Ovary (tissue), 7 donors: ENCODE measurements at regions not wholly inside any gene's neighbourhood (a gene's known extent, or its start where the extent isn't known, plus 50 kb on each side); places are given as distances from the start of the nearest gene placed in this dataset.

Experiments used
- DNase-seq, 5 donors: peaks; one replicate each; pipeline ENCODE4 v3.0.0-alpha.2; 2019 to 2020
- H3K27ac ChIP-seq, 2 donors: fragments of 200-600 bp; one replicate each; pipeline versions ENCODE4 v1.5.1 to v1.8.0; 2019 to 2022
- H3K27me3 ChIP-seq: fragments of 200-600 bp; one replicate; pipeline ENCODE4 v1.8.0; 2022
- H3K36me3 ChIP-seq: fragments of 200-600 bp; sonication (generic); one replicate; pipeline ENCODE4 v1.5.1; 2019
- H3K4me1 ChIP-seq: one replicate; pipeline ENCODE4 v1.8.1; 2013; ENCODE audit warnings: mild to moderate bottlenecking, moderate library complexity; ENCODE audit not compliant: insufficient read depth
- H3K4me3 ChIP-seq: fragments of 200-600 bp; sonication (generic); one replicate; pipeline ENCODE4 v1.5.1; 2017
- H3K9me3 ChIP-seq, 2 donors: fragments of 200-600 bp in 1 of 2; sonication (generic) in 1 of 2; one replicate each; pipeline versions ENCODE4 v1.5.1 to v1.8.1; 2013 to 2019; ENCODE audit warnings: mild to moderate bottlenecking in 1 of 2, moderate library complexity in 1 of 2
- EP300 ChIP-seq: sonication (generic); formaldehyde crosslinking; IDR thresholded peaks from one replicate; pipeline ENCODE4 v1.6.1; 2017; ENCODE audit warnings: antibody characterized with exemption
- POLR2A ChIP-seq: fragments of 450-650 bp; IDR thresholded peaks from one replicate; pipeline ENCODE4 v1.6.1; 2017; ENCODE audit warnings: antibody characterized with exemption, mild to moderate bottlenecking, moderate library complexity
- WGBS, 3 donors: extraction: QIAGEN DNeasy Blood & Tissue Kit in 1 of 3; methylation state at CpG; one replicate each; pipeline versions ENCODE4 v1.1.5 to v1.1.7; 2013 to 2017; 5-methylcytosine and 5-hydroxymethylcytosine counted together
- intact Hi-C, 4 donors: fragments of 100-400 bp; cut with DNase I; formaldehyde crosslinking; loops; one replicate each; pipeline versions ENCODE4 v1.11.0 to v1.15.1; 2022 to 2023
- TF ChIP-seq, protein P1 (sequence below), 3 donors: fragments of 450-650 bp in 2 of 3; fragments of 200-600 bp in 1 of 3; IDR thresholded peaks; one replicate each; pipeline versions ENCODE4 v1.5.1 to v1.8.0; 2016 to 2022; ENCODE audit warnings: antibody characterized with exemption in 3 of 3, mild to moderate bottlenecking in 1 of 3
- donor health status: DM: no; HTN: no; CAD: no; lungs with moderate emphysema.
- donor health status: DM: no; HTN: no; CAD: no.
- donor health status: Bipolar disorder and iron deficiency.
- donor health status: DM: no; HTN: no; CAD: no.
- donor health status: DM: yes; HTN: yes; CAD: no.

DNA sequence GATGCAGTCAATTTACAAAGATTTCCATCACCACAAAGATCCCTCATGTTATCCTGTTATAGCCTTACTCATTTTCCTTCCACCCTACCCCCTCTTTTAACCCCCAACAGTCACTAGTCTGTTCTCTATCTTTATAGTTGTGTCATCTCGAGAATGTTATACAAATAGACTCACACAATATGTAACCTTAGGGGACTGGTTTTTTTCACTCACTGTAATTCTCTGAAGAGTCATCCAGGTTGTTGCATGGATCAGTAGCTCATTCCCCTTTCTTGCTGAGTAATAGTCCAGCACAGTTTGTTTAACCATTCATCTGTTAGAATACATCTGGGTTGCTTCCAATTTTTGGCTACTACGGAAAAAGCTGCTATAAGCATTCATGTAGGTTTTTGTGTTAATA lies 121.1 kb upstream of the PDE1C start:
- intact Hi-C loops, result no loop called here
- H3K4me3 ChIP-seq, result no peak overlapping the region
- 58 to 87% (median 83%) methylated on average over 2 of the region's 2 CpGs for WGBS, 3 donors
- DNase-seq, result no peak
- H3K27me3 ChIP-seq, result no peaks in the 10 kb centered on the region
- H3K27ac ChIP-seq, result no peak overlapping the region
- TF ChIP-seq EP300 (no peak), POLR2A (no peak)
- TF ChIP-seq, protein P1, sequence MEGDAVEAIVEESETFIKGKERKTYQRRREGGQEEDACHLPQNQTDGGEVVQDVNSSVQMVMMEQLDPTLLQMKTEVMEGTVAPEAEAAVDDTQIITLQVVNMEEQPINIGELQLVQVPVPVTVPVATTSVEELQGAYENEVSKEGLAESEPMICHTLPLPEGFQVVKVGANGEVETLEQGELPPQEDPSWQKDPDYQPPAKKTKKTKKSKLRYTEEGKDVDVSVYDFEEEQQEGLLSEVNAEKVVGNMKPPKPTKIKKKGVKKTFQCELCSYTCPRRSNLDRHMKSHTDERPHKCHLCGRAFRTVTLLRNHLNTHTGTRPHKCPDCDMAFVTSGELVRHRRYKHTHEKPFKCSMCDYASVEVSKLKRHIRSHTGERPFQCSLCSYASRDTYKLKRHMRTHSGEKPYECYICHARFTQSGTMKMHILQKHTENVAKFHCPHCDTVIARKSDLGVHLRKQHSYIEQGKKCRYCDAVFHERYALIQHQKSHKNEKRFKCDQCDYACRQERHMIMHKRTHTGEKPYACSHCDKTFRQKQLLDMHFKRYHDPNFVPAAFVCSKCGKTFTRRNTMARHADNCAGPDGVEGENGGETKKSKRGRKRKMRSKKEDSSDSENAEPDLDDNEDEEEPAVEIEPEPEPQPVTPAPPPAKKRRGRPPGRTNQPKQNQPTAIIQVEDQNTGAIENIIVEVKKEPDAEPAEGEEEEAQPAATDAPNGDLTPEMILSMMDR (IDR thresholded peaks at IDR 0.05), result no peak
- no peaks in the 10 kb centered on the region for H3K4me1 ChIP-seq
- H3K9me3 ChIP-seq, result no peaks in the 10 kb centered on the region
- no peaks in the 10 kb centered on the region for H3K36me3 ChIP-seq

DNA sequence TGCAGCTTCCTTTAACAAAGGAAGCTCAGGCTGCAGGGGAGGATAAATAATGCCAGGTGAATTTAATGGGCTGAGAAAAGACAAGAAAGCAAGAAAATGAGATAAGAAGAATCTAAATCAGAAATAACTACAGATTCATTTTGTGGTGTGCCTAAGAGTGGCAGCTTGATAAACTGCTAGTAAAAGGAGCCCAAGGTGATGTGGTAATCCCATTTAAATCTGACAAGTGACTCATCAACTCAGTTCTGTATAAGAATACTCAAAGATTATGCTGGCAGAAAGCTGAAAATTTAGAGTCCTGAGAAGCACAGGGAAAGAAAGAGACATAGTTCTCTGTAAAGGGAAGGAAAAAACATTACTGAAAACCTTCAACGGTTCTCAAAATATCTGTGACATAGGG lies 109.4 kb upstream of the PDE1C start:
- no peak for DNase-seq
- Histone ChIP-seq H3K4me1 (no peaks in the 10 kb centered on the region), H3K27ac (no peak overlapping the region), H3K9me3 (no peaks in the 10 kb centered on the region), H3K4me3 (no peak overlapping the region), H3K36me3 (no peaks in the 10 kb centered on the region), H3K27me3 (no peaks in the 10 kb centered on the region)
- 18 to 28% (median 22%) methylated on average over 1 of the region's 1 CpG for WGBS, 3 donors
- intact Hi-C loops, result loop anchor here in 1 of 4 donors (2.0 kb wide), 1 partner anchor 13 kb away; no protein-coding TSS in a partner anchor
- TF ChIP-seq POLR2A (no peak), EP300 (no peak)
- TF ChIP-seq, protein P1 (IDR thresholded peaks at IDR 0.05), result no peak

DNA sequence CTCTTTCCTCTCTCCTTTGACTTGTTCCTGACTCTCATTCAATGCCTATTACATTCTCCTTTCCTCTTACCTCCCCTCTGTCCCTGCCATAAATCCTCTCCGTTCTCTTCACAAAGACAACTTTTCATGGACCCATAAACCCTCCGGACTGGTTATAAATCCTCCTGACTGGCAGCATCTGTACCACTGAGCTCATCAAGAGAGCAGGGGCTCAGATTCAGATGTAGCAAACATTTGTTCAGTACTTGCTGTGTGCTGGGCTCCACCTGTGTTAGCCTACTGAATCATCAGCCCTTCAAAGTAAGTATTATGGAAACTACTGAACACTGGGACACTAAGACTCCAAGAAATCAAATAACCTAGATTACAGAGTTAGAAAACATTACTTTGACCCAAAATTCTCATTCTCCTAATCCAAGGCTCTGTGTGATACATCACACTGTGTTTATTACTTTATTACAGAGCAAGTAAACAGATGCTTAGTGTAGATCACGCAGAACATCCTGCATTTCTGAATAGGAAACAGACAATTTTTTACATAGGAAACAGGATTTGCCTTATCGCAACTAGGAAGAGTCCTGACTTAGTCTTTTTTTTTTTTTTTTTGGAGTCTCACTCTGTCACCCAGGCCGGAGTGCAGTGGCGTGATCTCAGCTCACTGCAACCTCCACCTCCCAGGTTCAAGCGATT lies 108.6 kb upstream of the PDE1C start:
- TF ChIP-seq, protein P1 (IDR thresholded peaks at IDR 0.05), result no peak
- TF ChIP-seq EP300 (no peak), POLR2A (no peak)
- intact Hi-C loops, result loop anchor here in 1 of 4 donors (2.0 kb wide), 1 partner anchor 14 kb away; no protein-coding TSS in a partner anchor
- no peak for DNase-seq
- no peak overlapping the region for H3K4me3 ChIP-seq
- no peaks in the 10 kb centered on the region for H3K36me3 ChIP-seq
- no peaks in the 10 kb centered on the region for H3K4me1 ChIP-seq
- H3K9me3 ChIP-seq, result no peaks in the 10 kb centered on the region
- H3K27ac ChIP-seq, result no peak overlapping the region
- 72 to 76% (median 75%) methylated on average over 7 of the region's 7 CpGs for WGBS, 3 donors
- H3K27me3 ChIP-seq, result no peaks in the 10 kb centered on the region

DNA sequence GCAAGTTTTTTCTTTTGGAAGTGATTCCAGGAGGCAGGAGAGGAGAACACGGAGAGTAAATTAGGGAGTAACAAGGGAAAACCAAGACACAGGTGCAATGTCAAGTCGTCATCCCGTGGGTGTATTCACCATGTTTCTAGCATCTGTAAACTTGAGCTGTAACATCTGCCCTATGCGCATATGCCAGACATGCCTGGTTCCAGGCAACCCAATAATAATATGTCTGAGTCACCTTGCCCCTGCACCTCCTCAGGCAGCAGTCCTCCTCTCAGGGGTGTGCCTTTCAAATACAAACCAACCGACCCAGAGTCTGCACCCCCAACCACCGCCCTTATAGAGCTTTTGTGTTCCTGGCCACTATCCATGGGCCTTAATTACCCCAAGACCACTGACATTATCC lies 107.0 kb upstream of the PDE1C start:
- no peak for DNase-seq
- intact Hi-C loops, result no loop called here
- H3K36me3 ChIP-seq, result no peaks in the 10 kb centered on the region
- H3K4me3 ChIP-seq, result no peak overlapping the region
- no peaks in the 10 kb centered on the region for H3K4me1 ChIP-seq
- H3K27ac ChIP-seq, result no peak overlapping the region
- TF ChIP-seq, protein P1 (IDR thresholded peaks at IDR 0.05), result no peak
- no peak for TF ChIP-seq POLR2A
- no peak for TF ChIP-seq EP300
- H3K27me3 ChIP-seq, result no peaks in the 10 kb centered on the region
- no peaks in the 10 kb centered on the region for H3K9me3 ChIP-seq
- WGBS, 3 donors, result 44 to 59% (median 55%) methylated on average over 6 of the region's 6 CpGs
